ENCODE measurements at regions not wholly inside any gene's neighbourhood (a gene's known extent, or its start where the extent isn't known, plus 50 kb on each side); places are given as distances from the start of the nearest gene placed in this dataset.

DNA sequence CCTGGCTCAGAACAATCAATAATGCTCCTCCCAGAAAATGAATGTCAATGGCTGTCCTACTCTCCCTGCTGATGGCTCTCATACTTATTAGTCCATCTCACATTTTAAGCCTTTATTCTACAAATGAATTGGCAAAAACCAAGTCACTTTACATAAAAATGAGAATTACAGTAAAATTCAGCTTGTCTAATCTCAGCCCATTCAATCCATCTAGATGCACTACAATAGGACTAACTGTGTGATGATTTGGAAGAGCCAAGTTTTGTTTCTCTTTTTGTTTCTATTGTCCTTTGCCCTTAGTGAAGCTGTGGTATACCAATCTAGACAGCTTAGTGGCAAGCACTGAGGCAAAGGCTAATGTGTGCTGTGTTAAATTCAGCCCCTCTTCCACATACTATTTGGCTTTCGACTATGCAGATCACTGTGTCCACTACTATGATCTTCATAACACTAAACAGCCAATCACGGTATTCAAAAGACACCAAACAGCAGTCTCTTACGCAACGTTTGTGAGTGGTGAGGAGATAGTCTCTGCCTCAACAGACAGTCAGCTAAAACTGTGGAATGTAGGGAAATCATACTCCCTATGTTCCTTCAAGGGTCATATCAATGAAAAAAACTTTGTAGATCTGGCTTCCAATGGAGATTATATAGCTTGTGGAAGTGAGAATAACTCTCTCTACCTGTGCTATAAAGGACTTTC is 140.8 kb upstream of the ZNF462 start:
- TF ChIP-seq, protein P1, sequence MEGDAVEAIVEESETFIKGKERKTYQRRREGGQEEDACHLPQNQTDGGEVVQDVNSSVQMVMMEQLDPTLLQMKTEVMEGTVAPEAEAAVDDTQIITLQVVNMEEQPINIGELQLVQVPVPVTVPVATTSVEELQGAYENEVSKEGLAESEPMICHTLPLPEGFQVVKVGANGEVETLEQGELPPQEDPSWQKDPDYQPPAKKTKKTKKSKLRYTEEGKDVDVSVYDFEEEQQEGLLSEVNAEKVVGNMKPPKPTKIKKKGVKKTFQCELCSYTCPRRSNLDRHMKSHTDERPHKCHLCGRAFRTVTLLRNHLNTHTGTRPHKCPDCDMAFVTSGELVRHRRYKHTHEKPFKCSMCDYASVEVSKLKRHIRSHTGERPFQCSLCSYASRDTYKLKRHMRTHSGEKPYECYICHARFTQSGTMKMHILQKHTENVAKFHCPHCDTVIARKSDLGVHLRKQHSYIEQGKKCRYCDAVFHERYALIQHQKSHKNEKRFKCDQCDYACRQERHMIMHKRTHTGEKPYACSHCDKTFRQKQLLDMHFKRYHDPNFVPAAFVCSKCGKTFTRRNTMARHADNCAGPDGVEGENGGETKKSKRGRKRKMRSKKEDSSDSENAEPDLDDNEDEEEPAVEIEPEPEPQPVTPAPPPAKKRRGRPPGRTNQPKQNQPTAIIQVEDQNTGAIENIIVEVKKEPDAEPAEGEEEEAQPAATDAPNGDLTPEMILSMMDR (optimal IDR thresholded peaks at IDR 0.05 in 1 of 3, IDR thresholded peaks at IDR 0.05 in 1 of 3, conservative IDR thresholded peaks at IDR 0.05 in 1 of 3; ENCODE audit: extremely low read depth in 1 of 3, insufficient read depth in 2 of 3, low read length in 3 of 3), result no peak
- TF ChIP-seq EZH2 (IDR thresholded peaks at IDR 0.05; ENCODE audit: low read length), result no peak
